ENCODE measurements at regions not wholly inside any gene's neighbourhood (a gene's known extent, or its start where the extent isn't known, plus 50 kb on each side); places are given as distances from the start of the nearest gene placed in this dataset.

DNA sequence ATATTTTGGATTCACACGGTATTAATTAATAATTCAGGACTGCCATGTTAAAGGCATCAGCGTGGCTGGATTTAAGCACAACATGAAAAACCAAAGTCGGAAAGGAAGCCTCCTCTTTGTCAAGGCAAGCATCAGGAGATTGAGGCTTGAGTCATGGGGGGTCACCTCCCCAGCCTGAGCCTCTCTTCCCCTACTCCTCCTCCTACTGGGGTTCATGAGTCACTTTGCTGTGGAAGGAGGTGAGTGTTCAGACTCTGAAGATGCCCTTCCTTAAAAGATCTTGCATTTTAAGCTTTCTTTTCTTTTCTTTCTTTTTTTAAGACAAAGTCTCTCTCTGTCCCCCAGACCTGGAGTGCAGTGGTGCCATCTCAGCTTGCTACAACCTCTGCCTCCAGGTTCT, 235.3 kb upstream of the USP9Y start:
- Histone ChIP-seq H3F3A (ENCODE audit: low read length, unreplicated experiment) (no peaks in the 10 kb centered on the region), H4K20me1 (ENCODE audit: low read length) (no peaks in the 10 kb centered on the region), H3K27ac (ENCODE audit: low read length) (no peak overlapping the region), H3K9me2 (replicated peaks; ENCODE audit: low read length) (no peaks in the 10 kb centered on the region), H3K79me2 (ENCODE audit: low read length) (no peaks in the 10 kb centered on the region), H3K9me3 (ENCODE audit: low read length) (no peaks in the 10 kb centered on the region), H3K9ac (ENCODE audit: low read length) (no peak overlapping the region), H3K4me2 (ENCODE audit: low read length) (no peak overlapping the region), H3K36me3 (ENCODE audit: low read depth, low read length) (no peaks in the 10 kb centered on the region), H3K4me1 (ENCODE audit: insufficient read depth, low read length) (no peaks in the 10 kb centered on the region), H2AFZ (ENCODE audit: low read length) (no peak overlapping the region), H3K4me3 (ENCODE audit: low read length) (no peak overlapping the region), H3K27me3 (ENCODE audit: low read length) (no peaks in the 10 kb centered on the region)
- no peak for ATAC-seq
- no TSS peak for BruUV-seq (replicated peaks)
- intact Hi-C loops (cut with micrococcal nuclease) = no loop called here
- POLR2A ChIA-PET (ENCODE audit: unreplicated experiment) = no interaction called here
- TF ChIP-seq EZH2phosphoT487 (IDR thresholded peaks at IDR 0.05; ENCODE audit: borderline replicate concordance, low read length) = no peak
- TF ChIP-seq EZH2 (IDR thresholded peaks at IDR 0.05; ENCODE audit: low read length, unreplicated experiment) = no peak
- TF ChIP-seq, protein P1, sequence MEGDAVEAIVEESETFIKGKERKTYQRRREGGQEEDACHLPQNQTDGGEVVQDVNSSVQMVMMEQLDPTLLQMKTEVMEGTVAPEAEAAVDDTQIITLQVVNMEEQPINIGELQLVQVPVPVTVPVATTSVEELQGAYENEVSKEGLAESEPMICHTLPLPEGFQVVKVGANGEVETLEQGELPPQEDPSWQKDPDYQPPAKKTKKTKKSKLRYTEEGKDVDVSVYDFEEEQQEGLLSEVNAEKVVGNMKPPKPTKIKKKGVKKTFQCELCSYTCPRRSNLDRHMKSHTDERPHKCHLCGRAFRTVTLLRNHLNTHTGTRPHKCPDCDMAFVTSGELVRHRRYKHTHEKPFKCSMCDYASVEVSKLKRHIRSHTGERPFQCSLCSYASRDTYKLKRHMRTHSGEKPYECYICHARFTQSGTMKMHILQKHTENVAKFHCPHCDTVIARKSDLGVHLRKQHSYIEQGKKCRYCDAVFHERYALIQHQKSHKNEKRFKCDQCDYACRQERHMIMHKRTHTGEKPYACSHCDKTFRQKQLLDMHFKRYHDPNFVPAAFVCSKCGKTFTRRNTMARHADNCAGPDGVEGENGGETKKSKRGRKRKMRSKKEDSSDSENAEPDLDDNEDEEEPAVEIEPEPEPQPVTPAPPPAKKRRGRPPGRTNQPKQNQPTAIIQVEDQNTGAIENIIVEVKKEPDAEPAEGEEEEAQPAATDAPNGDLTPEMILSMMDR (conservative IDR thresholded peaks at IDR 0.05; ENCODE audit: low read depth, low read length) = no peak
- CTCF ChIA-PET = no interaction called here
- DNase-seq = no peak

DNA sequence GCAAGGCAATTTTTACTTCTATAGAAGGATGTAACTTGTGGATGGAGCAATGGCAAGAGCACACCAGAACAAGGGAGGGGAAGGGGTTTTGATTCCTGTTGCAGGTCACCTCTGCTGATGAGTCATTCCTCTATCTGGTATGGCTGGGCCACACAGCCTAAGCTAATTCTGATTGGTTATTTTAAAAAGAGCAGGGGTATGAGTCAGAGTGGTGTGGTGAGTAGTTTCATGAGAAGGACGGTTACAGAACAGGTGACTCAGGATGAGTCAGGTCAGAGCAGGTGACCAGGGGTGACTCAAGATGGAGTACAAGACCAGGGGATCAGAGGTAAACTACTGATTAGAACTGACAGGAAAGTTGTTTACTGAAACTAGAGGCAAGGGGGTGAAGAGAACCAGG, 231.9 kb upstream of the USP9Y start:
- H3K36me3 ChIP-seq (ENCODE audit: low read depth, low read length) = no peaks in the 10 kb centered on the region
- no peaks in the 10 kb centered on the region for H3K9me3 ChIP-seq (ENCODE audit: low read length)
- no peaks in the 10 kb centered on the region for H3K79me2 ChIP-seq (ENCODE audit: low read length)
- no peak overlapping the region for H3K4me3 ChIP-seq (ENCODE audit: low read length)
- H3K27me3 ChIP-seq (ENCODE audit: low read length) = no peaks in the 10 kb centered on the region
- no peak overlapping the region for H3K27ac ChIP-seq (ENCODE audit: low read length)
- TF ChIP-seq EZH2 (IDR thresholded peaks at IDR 0.05; ENCODE audit: low read length, unreplicated experiment) = no peak
- TF ChIP-seq EZH2phosphoT487 (IDR thresholded peaks at IDR 0.05; ENCODE audit: borderline replicate concordance, low read length) = no peak
- TF ChIP-seq, protein P1 (conservative IDR thresholded peaks at IDR 0.05; ENCODE audit: low read depth, low read length) = no peak
- DNase-seq = no peak
- H3K4me2 ChIP-seq (ENCODE audit: low read length) = no peak overlapping the region
- H3K9me2 ChIP-seq (replicated peaks; ENCODE audit: low read length) = no peaks in the 10 kb centered on the region
- BruUV-seq (replicated peaks) = no TSS peak
- H3F3A ChIP-seq (ENCODE audit: low read length, unreplicated experiment) = no peaks in the 10 kb centered on the region
- ATAC-seq = no peak
- no peaks in the 10 kb centered on the region for H3K4me1 ChIP-seq (ENCODE audit: insufficient read depth, low read length)
- no peak overlapping the region for H2AFZ ChIP-seq (ENCODE audit: low read length)
- H3K9ac ChIP-seq (ENCODE audit: low read length) = no peak overlapping the region
- CTCF ChIA-PET = no interaction called here
- no peaks in the 10 kb centered on the region for H4K20me1 ChIP-seq (ENCODE audit: low read length)
- intact Hi-C loops (cut with micrococcal nuclease) = no loop called here
- POLR2A ChIA-PET (ENCODE audit: unreplicated experiment) = no interaction called here

DNA sequence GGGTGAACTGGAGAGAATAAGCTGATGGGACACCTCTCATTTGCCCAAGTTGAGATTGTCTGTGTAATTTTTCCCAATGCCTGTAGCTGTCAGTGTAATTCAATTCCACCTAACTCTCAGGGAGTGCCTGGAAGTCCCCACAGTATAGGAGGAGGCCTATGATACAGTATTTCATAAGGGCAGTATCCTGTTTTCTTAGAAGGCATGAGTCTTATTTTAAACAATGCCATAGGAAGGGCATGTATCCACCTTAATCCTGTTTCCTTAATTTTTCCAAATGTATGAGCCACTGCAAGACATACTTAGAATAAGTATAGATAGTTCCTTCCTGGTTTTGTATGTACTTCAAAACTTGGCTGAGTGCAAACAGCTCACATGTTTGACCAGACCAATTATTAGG, 226.6 kb upstream of the USP9Y start:
- POLR2A ChIA-PET (ENCODE audit: unreplicated experiment) = no interaction called here

More for the DNA sequence above, 226.6 kb upstream of the USP9Y start:
- no peak overlapping the region for H3K27ac ChIP-seq (ENCODE audit: low read length)
- no peaks in the 10 kb centered on the region for H4K20me1 ChIP-seq (ENCODE audit: low read length)
- intact Hi-C loops (cut with micrococcal nuclease) = no loop called here
- H3K36me3 ChIP-seq (ENCODE audit: low read depth, low read length) = no peaks in the 10 kb centered on the region
- no peaks in the 10 kb centered on the region for H3K9me2 ChIP-seq (replicated peaks; ENCODE audit: low read length)
- H3K27me3 ChIP-seq (ENCODE audit: low read length) = no peaks in the 10 kb centered on the region
- DNase-seq (no peak), ATAC-seq (no peak)
- no peaks in the 10 kb centered on the region for H3F3A ChIP-seq (ENCODE audit: low read length, unreplicated experiment)
- no peak overlapping the region for H3K4me3 ChIP-seq (ENCODE audit: low read length)
- H3K4me2 ChIP-seq (ENCODE audit: low read length) = no peak overlapping the region
- no peaks in the 10 kb centered on the region for H3K79me2 ChIP-seq (ENCODE audit: low read length)
- no peak overlapping the region for H3K9ac ChIP-seq (ENCODE audit: low read length)
- no peaks in the 10 kb centered on the region for H3K9me3 ChIP-seq (ENCODE audit: low read length)
- no peak overlapping the region for H2AFZ ChIP-seq (ENCODE audit: low read length)
- TF ChIP-seq EZH2 (IDR thresholded peaks at IDR 0.05; ENCODE audit: low read length, unreplicated experiment) (no peak), EZH2phosphoT487 (IDR thresholded peaks at IDR 0.05; ENCODE audit: borderline replicate concordance, low read length) (no peak)
- TF ChIP-seq, protein P1 (conservative IDR thresholded peaks at IDR 0.05; ENCODE audit: low read depth, low read length) = no peak
- CTCF ChIA-PET = no interaction called here
- H3K4me1 ChIP-seq (ENCODE audit: insufficient read depth, low read length) = no peaks in the 10 kb centered on the region
- no TSS peak for BruUV-seq (replicated peaks)

Data from PC-3 (cell line).